K562 (cell line): ENCODE measurements at regions not wholly inside any gene's neighbourhood (a gene's known extent, or its start where the extent isn't known, plus 50 kb on each side); places are given as distances from the start of the nearest gene placed in this dataset.

Experiments
- ATAC-seq: fragments of 200-7000 bp; cut with Tn5 transposase; 3 replicates; pipeline ENCODE4 v1.9.1; 2020; ENCODE audit warnings: moderate library complexity
- BruUV-seq: library from RNA; stranded (reverse); fragments of 400-500 nt; replicated peaks from 2 replicates; lab custom pipeline; 2021; lab: Mats Ljungman, UMichigan
- CTCF ChIA-PET: fragments of 300-600 bp; formaldehyde crosslinking; extraction: SDS; loops from one replicate; lab custom pipeline; 2021; ENCODE audit warnings: low intra/inter-chr PET ratio; lab: Yijun Ruan, JAX
- POLR2A ChIA-PET: fragments of 300-600, 350-650 bp; sonication (Branson Sonifier 250); formaldehyde crosslinking; extraction: SDS; loops from one replicate; lab custom pipeline; 2021; ENCODE audit warnings: antibody characterized with exemption, inconsistent platforms; lab: Yijun Ruan, JAX
- DNase-seq, 4 experiments: peaks; one replicate each; pipeline versions ENCODE4 v3.0.0 to v3.0.0-alpha.2; 2011 to 2018; ENCODE audit warnings: low spot score in 3 of 4, mixed read lengths in 3 of 4; ENCODE audit errors: extremely low read depth in 1 of 4
- FAIRE-seq: peaks from 2 replicates; lab custom pipeline; 2011; peaks lifted over from hg19 to GRCh38; lab: Jason Lieb, UNC
- H2AFZ ChIP-seq: 2 replicates; pipeline ENCODE4 v1.6.0; 2011; ENCODE audit warnings: low read depth, low read length, control low read depth, inconsistent platforms
- H3K27ac ChIP-seq: fragments of 200-600 bp; 3 replicates; pipeline ENCODE4 v1.8.0; 2011; ENCODE audit warnings: low read depth, mild to moderate bottlenecking, control low read depth, inconsistent platforms, low read length, moderate library complexity, mixed read lengths; ENCODE audit errors: extremely low read depth
- H3K27me3 ChIP-seq, 2 experiments: fragments of 300-600 bp in 1 of 2; 2 replicates in 1 of 2; 3 replicates in 1 of 2; pipeline versions ENCODE4 v1.6.0 to v1.8.0; 2011; ENCODE audit warnings: inconsistent platforms in 2 of 2, low read length in 2 of 2, mild to moderate bottlenecking in 1 of 2, mixed read lengths in 1 of 2, moderate library complexity in 1 of 2; ENCODE audit not compliant: control insufficient read depth in 2 of 2, insufficient read depth in 2 of 2
- H3K36me3 ChIP-seq: fragments of 300-600 bp; 3 replicates; pipeline ENCODE4 v1.8.0; 2011; ENCODE audit warnings: mild to moderate bottlenecking, low read length, inconsistent platforms; ENCODE audit not compliant: control insufficient read depth, insufficient read depth
- H3K4me1 ChIP-seq, 2 experiments: fragments of 200-600 bp in 1 of 2; replicated peaks in 1 of 2; 2 replicates in 1 of 2; 3 replicates in 1 of 2; pipeline versions ENCODE4 v1.5.1 to v1.8.0; 2011; ENCODE audit warnings: inconsistent platforms in 2 of 2, low read length in 2 of 2, mild to moderate bottlenecking in 1 of 2, mixed read lengths in 1 of 2, moderate library complexity in 1 of 2; ENCODE audit not compliant: control insufficient read depth in 2 of 2, insufficient read depth in 2 of 2
- H3K4me2 ChIP-seq: 2 replicates; pipeline ENCODE4 v1.6.1; 2011; ENCODE audit warnings: low read length, control low read depth, inconsistent platforms, mixed read lengths; ENCODE audit not compliant: insufficient read depth
- H3K4me3 ChIP-seq: fragments of 200-600 bp; sonication (generic), shearing (Covaris generic); 2 replicates; pipeline ENCODE4 v1.5.1; 2016; ENCODE audit warnings: control low read depth, inconsistent platforms
- H3K79me2 ChIP-seq: fragments of 200-600 bp; 3 replicates; pipeline ENCODE4 v1.8.0; 2011; ENCODE audit warnings: low read length, inconsistent platforms; ENCODE audit not compliant: control insufficient read depth, insufficient read depth
- H3K9ac ChIP-seq, 2 experiments: 2 replicates each; pipeline versions ENCODE4 v1.6.0 to v1.6.1; 2011; ENCODE audit warnings: low read depth in 2 of 2, low read length in 2 of 2, control low read depth in 1 of 2, inconsistent platforms in 1 of 2, mild to moderate bottlenecking in 1 of 2, mixed read lengths in 1 of 2; ENCODE audit not compliant: insufficient read depth in 1 of 2
- H3K9me1 ChIP-seq: one replicate; pipeline ENCODE4 v1.6.0; 2011; ENCODE audit warnings: inconsistent platforms, mild to moderate bottlenecking, low read length, moderate library complexity; ENCODE audit not compliant: control insufficient read depth, insufficient read depth
- H3K9me3 ChIP-seq: replicated peaks from 2 replicates; pipeline ENCODE4 v1.5.1; 2011; ENCODE audit warnings: low read depth, low read length, inconsistent platforms; ENCODE audit not compliant: control insufficient read depth, insufficient read depth
- H4K20me1 ChIP-seq: replicated peaks from 2 replicates; pipeline ENCODE4 v1.6.1; 2011; ENCODE audit warnings: low read length, inconsistent platforms, mixed read lengths; ENCODE audit not compliant: control insufficient read depth, insufficient read depth
- BRCA1 ChIP-seq, 2 experiments: fragments of 450-650 bp in 1 of 2; sonication (generic) in 1 of 2; formaldehyde crosslinking in 1 of 2; IDR thresholded peaks; 2 replicates each; pipeline versions ENCODE4 v1.5.0 to v1.6.1; 2017 to 2020; ENCODE audit warnings: mild to moderate bottlenecking in 1 of 2, missing genetic modification reagents in 1 of 2
- CGGBP1 ChIP-seq: fragments of 250-450 bp; sonication (Bioruptor Pico); IDR thresholded peaks from 2 replicates; pipeline ENCODE4 v1.9.0; 2021; ENCODE audit warnings: mild to moderate bottlenecking
- DPF2 ChIP-seq: fragments of 450-650 bp; IDR thresholded peaks from 2 replicates; pipeline ENCODE4 v1.6.1; 2016
- NFIC ChIP-seq: fragments of 450-650 bp; IDR thresholded peaks from 2 replicates; pipeline ENCODE4 v1.6.1; 2017; ENCODE audit warnings: mild to moderate bottlenecking, inconsistent platforms
- PRDM10 ChIP-seq: fragments of 450-650 bp; IDR thresholded peaks from 2 replicates; pipeline ENCODE4 v1.6.1; 2018; ENCODE audit not compliant: partially characterized antibody
- SAP30 ChIP-seq: fragments of 200-600 bp; sonication (generic); IDR thresholded peaks from 2 replicates; pipeline ENCODE4 v1.6.1; 2012; ENCODE audit warnings: borderline replicate concordance, low read depth, mild to moderate bottlenecking, moderate library complexity, low read length, control low read depth, inconsistent platforms; ENCODE audit not compliant: insufficient read depth, poor library complexity, severe bottlenecking
- STAT5B ChIP-seq: fragments of 250-450 bp; sonication (Bioruptor Pico); IDR thresholded peaks from 2 replicates; pipeline ENCODE4 v1.8.0; 2021; ENCODE audit warnings: mild to moderate bottlenecking, inconsistent platforms
- THRA ChIP-seq: fragments of 450-650 bp; IDR thresholded peaks from 2 replicates; pipeline ENCODE4 v1.6.1; 2017; ENCODE audit warnings: mild to moderate bottlenecking, moderate library complexity
- YBX1 ChIP-seq: fragments of 450-650 bp; IDR thresholded peaks from 2 replicates; pipeline ENCODE4 v1.7.1; 2016; ENCODE audit warnings: mild to moderate bottlenecking
- ZBTB1 ChIP-seq: sonication (generic); formaldehyde crosslinking; IDR thresholded peaks from 2 replicates; pipeline ENCODE4 v1.8.1; 2023; ENCODE audit warnings: missing genetic modification reagents, low read depth, mild to moderate bottlenecking, borderline replicate concordance
- WGBS: fragments of 100-300 bp; shearing (Covaris generic); methylation state at CpG from one replicate; pipeline ENCODE4 v1.1.6; 2016; ENCODE audit warnings: low coverage, mixed read lengths; ENCODE audit not compliant: insufficient coverage; ENCODE audit errors: missing lambda C conversion rate; 5-methylcytosine and 5-hydroxymethylcytosine counted together
- in situ Hi-C: fragments of 300-500 bp; cut with MboI; formaldehyde crosslinking; loops from 4 replicates; pipeline ENCODE4 v1.15.0; 2018; ENCODE audit warnings: inconsistent platforms, mixed read lengths
- intact Hi-C: fragments of 100-400 bp; cut with micrococcal nuclease; formaldehyde crosslinking; loops from 2 replicates; pipeline ENCODE4 v1.14.2; 2022

GRCh38 chr1:5423109-5423508, 569.1 kb downstream of the NPHP4 start:
- Histone ChIP-seq H3K36me3 (no peaks in the 10 kb centered on the region), H3K4me1 (no peaks in the 10 kb centered on the region), H3K27me3 (peaks cover 12 to 33% of the 10 kb centered on the region in 2 experiments), H3K4me3 (no peak overlapping the region), H2AFZ (no peak overlapping the region), H4K20me1 (no peaks in the 10 kb centered on the region), H3K27ac (no peak overlapping the region), H3K4me2 (no peak overlapping the region), H3K9me1 (no peaks in the 10 kb centered on the region), H3K9ac (no peak overlapping the region), H3K9me3 (no peaks in the 10 kb centered on the region), H3K79me2 (no peaks in the 10 kb centered on the region)
- intact Hi-C loops (no loop called here), in situ Hi-C loops (no loop called here)
- DNase-seq (no peak), ATAC-seq (no peak), FAIRE-seq (no peak)
- WGBS, result 0% methylated on average over 10 of the region's 10 CpGs
- ChIA-PET POLR2A (interaction anchor here (0.6 kb wide), 1 partner anchor 1507 kb away, joined by 3 read pairs; no protein-coding TSS in a partner anchor), CTCF (no interaction called here)
- BruUV-seq, result no TSS peak
- TF ChIP-seq YBX1 (no peak), NFIC (peak; percentile 81)

- no peaks in the 10 kb centered on the region for H3K36me3 ChIP-seq
- ChIA-PET POLR2A (interaction anchor here (1.5 kb wide), 1 partner anchor 10 kb away, joined by 3 read pairs; no protein-coding TSS in a partner anchor), CTCF (no interaction called here)
- no peak overlapping the region for H3K4me2 ChIP-seq
- H3K27me3 ChIP-seq, result peaks cover 3 to 16% of the 10 kb centered on the region in 2 experiments; a peak in 3 of 5 replicates
- in situ Hi-C loops, result no loop called here
- no peaks in the 10 kb centered on the region for H3K9me1 ChIP-seq
- FAIRE-seq (no peak), ATAC-seq (no peak), DNase-seq (no peak)
- BruUV-seq, result no TSS peak
- no peaks in the 10 kb centered on the region for H3K79me2 ChIP-seq
- no peaks in the 10 kb centered on the region for H3K9me3 ChIP-seq
- no peak overlapping the region for H3K9ac ChIP-seq
- intact Hi-C loops, result no loop called here
- no peak overlapping the region for H2AFZ ChIP-seq
- 0% methylated on average over 4 of the region's 4 CpGs for WGBS
- no peaks in the 10 kb centered on the region for H4K20me1 ChIP-seq
- H3K4me3 ChIP-seq, result no peak overlapping the region
- no peak overlapping the region for H3K27ac ChIP-seq
- H3K4me1 ChIP-seq, result no peaks in the 10 kb centered on the region
- TF ChIP-seq PRDM10 (no peak), DPF2 (no peak), BRCA1 (IDR thresholded peaks at IDR 0.05) (no peak), BRCA1 (CRISPR knock-in tag; IDR thresholded peaks at IDR 0.05) (no peak), STAT5B (CRISPR knock-in tag) (no peak), CGGBP1 (CRISPR knock-in tag) (no peak), SAP30 (no peak), THRA (no peak), ZBTB1 (CRISPR knock-in tag) (no peak)
Observed at GRCh38 chr1:5419501-5419900, 572.7 kb downstream of the NPHP4 start.
